Medulla oblongata (tissue), 1 donor: ENCODE measurements at regions not wholly inside any gene's neighbourhood (a gene's known extent, or its start where the extent isn't known, plus 50 kb on each side); places are given as distances from the start of the nearest gene placed in this dataset.

Experiments used
- DNase-seq: peaks from one replicate; pipeline ENCODE4 v3.0.0-alpha.2; 2015; ENCODE audit errors: extremely low spot score

GRCh38 chr15:46242935-46243334 lies 608.1 kb downstream of the SQOR start:
- no peak for DNase-seq

GRCh38 chr15:46251903-46252302 lies 617.1 kb downstream of the SQOR start:
- DNase-seq: no peak

- no peak for DNase-seq
Observed at GRCh38 chr15:46258056-46258455, 623.2 kb downstream of the SQOR start.

- DNase-seq: no peak
Observed at GRCh38 chr15:46260937-46261336, 626.1 kb downstream of the SQOR start.

- DNase-seq: no peak
Observed at GRCh38 chr15:46265664-46266347, 631.0 kb downstream of the SQOR start.

- DNase-seq: no peak
Observed at GRCh38 chr15:46266661-46267060, 631.8 kb downstream of the SQOR start.

- no peak for DNase-seq
Observed at GRCh38 chr15:46270481-46271147, 635.8 kb downstream of the SQOR start.

- DNase-seq: no peak
Observed at GRCh38 chr15:46275701-46276100, 640.9 kb downstream of the SQOR start.

- no peak for DNase-seq
Observed at GRCh38 chr15:46277451-46277850, 642.6 kb downstream of the SQOR start.

GRCh38 chr15:46278062-46278461 lies 643.2 kb downstream of the SQOR start:
- DNase-seq: peak; percentile 30

- DNase-seq: no peak
Observed at GRCh38 chr15:46278486-46279090, 643.8 kb downstream of the SQOR start.

- no peak for DNase-seq
Observed at GRCh38 chr15:46280762-46281542, 646.1 kb downstream of the SQOR start.

- no peak for DNase-seq
Observed at GRCh38 chr15:46293550-46293949, 658.7 kb downstream of the SQOR start.

GRCh38 chr15:46296002-46296401 lies 661.2 kb downstream of the SQOR start:
- no peak for DNase-seq

- DNase-seq: no peak
Observed at GRCh38 chr15:46296797-46297196, 662.0 kb downstream of the SQOR start.

GRCh38 chr15:46297766-46298165 lies 662.9 kb downstream of the SQOR start:
- peak; percentile 19 for DNase-seq

GRCh38 chr15:46300716-46301115 lies 665.9 kb downstream of the SQOR start:
- no peak for DNase-seq

- DNase-seq: no peak
Observed at GRCh38 chr15:46301291-46301690, 666.5 kb downstream of the SQOR start.

- DNase-seq: no peak
Observed at GRCh38 chr15:46301826-46302225, 667.0 kb downstream of the SQOR start.

- no peak for DNase-seq
Observed at GRCh38 chr15:46304321-46304720, 669.5 kb downstream of the SQOR start.

- no peak for DNase-seq
Observed at GRCh38 chr15:46307746-46308145, 672.9 kb downstream of the SQOR start.

- no peak for DNase-seq
Observed at GRCh38 chr15:46309914-46310313, 675.1 kb downstream of the SQOR start.
